Right cardiac atrium (tissue), 5 donors: ENCODE measurements at regions not wholly inside any gene's neighbourhood (a gene's known extent, or its start where the extent isn't known, plus 50 kb on each side); places are given as distances from the start of the nearest gene placed in this dataset.
A peak's percentile ranks its signal among the peaks of the same experiment; 100 is the strongest.

Experiments
- ATAC-seq, 2 donors: fragments of 200-7000 bp; cut with Tn5 transposase; one replicate each; pipeline versions ENCODE4 v1.8.0 to v1.9.1; 2020; ENCODE audit warnings: moderate library complexity in 2 of 2, mild to moderate bottlenecking in 1 of 2
- DNase-seq, 3 donors: peaks; one replicate each; pipeline ENCODE4 v3.0.0-alpha.2; 2020
- H3K27ac ChIP-seq: one replicate; pipeline ENCODE4 v1.5.1; 2013; ENCODE audit warnings: mild to moderate bottlenecking, low read length, control low read depth, moderate library complexity
- H3K27me3 ChIP-seq: one replicate; pipeline ENCODE4 v1.6.1; 2013; ENCODE audit not compliant: control insufficient read depth, insufficient read depth
- H3K4me1 ChIP-seq: one replicate; pipeline ENCODE4 v1.6.1; 2013; ENCODE audit warnings: low read length; ENCODE audit not compliant: control insufficient read depth, insufficient read depth
- H3K4me3 ChIP-seq: one replicate; pipeline ENCODE4 v1.5.1; 2013; ENCODE audit warnings: low read length, control low read depth
- H3K9me3 ChIP-seq: one replicate; pipeline ENCODE4 v1.6.1; 2013; ENCODE audit warnings: low read length; ENCODE audit not compliant: control insufficient read depth
- WGBS: extraction: QIAGEN DNeasy Blood & Tissue Kit; methylation state at CpG from one replicate; pipeline ENCODE4 v1.1.7; 2013; 5-methylcytosine and 5-hydroxymethylcytosine counted together
- intact Hi-C, 4 donors: fragments of 100-400 bp; cut with DNase I; formaldehyde crosslinking; loops; one replicate each; pipeline versions ENCODE4 v1.11.0 to v1.14.0; 2022 to 2023
- donor health status: healthy with polysubstance abuse.
- donor health status: DM: no; HTN: yes; CAD: no.
- donor health status: DM: no; HTN: no; CAD: no.
- donor health status: DM: no; HTN: yes; CAD: no; lungs with severe emphysema.
- donor health status: DM: yes; HTN: yes; CAD: no.

GRCh38 chr3:72087420-72087819 lies 302.5 kb upstream of the PROK2 start:
- intact Hi-C loops: no loop called here
- Histone ChIP-seq H3K27ac (no peak overlapping the region), H3K4me1 (no peaks in the 10 kb centered on the region), H3K9me3 (no peaks in the 10 kb centered on the region), H3K4me3 (no peak overlapping the region), H3K27me3 (no peaks in the 10 kb centered on the region)
- DNase-seq (no peak), ATAC-seq (no peak)
- 94% methylated on average over 10 of the region's 10 CpGs for WGBS

- Histone ChIP-seq H3K4me3 (no peak overlapping the region), H3K4me1 (no peaks in the 10 kb centered on the region), H3K27me3 (no peaks in the 10 kb centered on the region), H3K9me3 (no peaks in the 10 kb centered on the region), H3K27ac (no peak overlapping the region)
- ATAC-seq: peak in 1 of 2 donors; percentile 29
- DNase-seq: peak in 1 of 3 donors; percentile 67
- 73% methylated on average over 11 of the region's 11 CpGs for WGBS
- intact Hi-C loops: no loop called here
Observed at GRCh38 chr3:72086743-72087087, 301.8 kb upstream of the PROK2 start.

- H3K9me3 ChIP-seq: no peaks in the 10 kb centered on the region
- DNase-seq: no peak
- H3K27me3 ChIP-seq: no peaks in the 10 kb centered on the region
- intact Hi-C loops: no loop called here
- 58% methylated on average over 5 of the region's 5 CpGs for WGBS
- H3K27ac ChIP-seq: no peak overlapping the region
- peak; percentile 56 to 75 for ATAC-seq
- no peaks in the 10 kb centered on the region for H3K4me1 ChIP-seq
- H3K4me3 ChIP-seq: no peak overlapping the region
Observed at GRCh38 chr3:72086042-72086742, 301.2 kb upstream of the PROK2 start.

DNA sequence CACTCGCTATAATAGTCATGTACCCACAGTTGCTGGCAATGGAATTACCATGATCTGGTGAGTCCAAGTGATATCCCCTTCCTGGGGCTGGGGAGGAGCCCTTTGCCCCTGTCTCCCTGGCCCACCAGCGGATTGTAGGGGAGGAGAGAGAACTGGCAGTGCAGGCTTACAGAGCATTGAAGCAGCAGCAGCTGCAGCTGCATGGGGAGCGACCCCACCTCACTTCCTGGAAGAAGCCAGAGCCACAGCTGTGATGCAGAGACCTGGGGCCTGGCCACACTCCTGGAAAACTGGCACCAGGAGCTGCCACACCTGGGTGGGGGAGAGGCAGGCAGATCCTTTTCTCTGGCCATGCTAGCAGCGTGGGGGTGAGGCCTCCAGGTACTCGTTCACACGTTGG lies 300.1 kb upstream of the PROK2 start:
- ATAC-seq (no peak), DNase-seq (no peak)
- H3K4me1 ChIP-seq: no peaks in the 10 kb centered on the region
- H3K4me3 ChIP-seq: no peak overlapping the region
- H3K27me3 ChIP-seq: no peaks in the 10 kb centered on the region
- H3K9me3 ChIP-seq: no peaks in the 10 kb centered on the region
- no peak overlapping the region for H3K27ac ChIP-seq
- intact Hi-C loops: no loop called here
- WGBS: 95% methylated on average over 6 of the region's 6 CpGs

- H3K4me3 ChIP-seq: no peak overlapping the region
- intact Hi-C loops: no loop called here
- ATAC-seq (no peak), DNase-seq (no peak)
- H3K4me1 ChIP-seq: no peaks in the 10 kb centered on the region
- H3K9me3 ChIP-seq: no peaks in the 10 kb centered on the region
- WGBS: 66% methylated on average over 10 of the region's 10 CpGs
- H3K27me3 ChIP-seq: no peaks in the 10 kb centered on the region
- H3K27ac ChIP-seq: no peak overlapping the region
Observed at GRCh38 chr3:72082776-72083462, 298.0 kb upstream of the PROK2 start.

DNA sequence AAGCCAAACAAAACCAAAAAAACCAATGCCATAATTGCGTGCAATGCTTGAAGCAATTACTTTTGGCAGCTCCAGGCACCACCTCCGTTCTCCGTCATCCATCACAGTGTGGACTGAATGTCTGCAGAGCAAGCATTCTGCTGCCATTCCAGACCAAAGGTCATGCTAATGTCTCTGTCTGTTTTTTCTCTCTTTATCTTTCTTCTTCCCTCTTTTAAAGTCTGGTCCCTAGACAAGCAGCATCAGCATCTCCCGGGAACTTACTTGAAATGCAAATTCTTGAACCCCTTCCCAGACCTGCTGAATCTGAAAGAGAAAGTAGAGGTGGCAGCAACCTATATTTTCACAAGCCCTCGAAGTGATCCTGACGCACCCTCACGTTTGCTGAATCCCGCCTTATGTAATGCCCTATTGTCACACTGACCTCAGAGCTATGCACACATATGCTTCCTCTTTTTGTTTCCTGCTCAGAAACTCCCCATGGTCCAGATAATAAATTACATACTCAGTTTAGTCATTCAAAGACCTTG lies 297.3 kb upstream of the PROK2 start:
- Histone ChIP-seq H3K27ac (no peak overlapping the region), H3K4me3 (no peak overlapping the region), H3K9me3 (no peaks in the 10 kb centered on the region), H3K27me3 (no peaks in the 10 kb centered on the region), H3K4me1 (no peaks in the 10 kb centered on the region)
- ATAC-seq (peak; percentile 56 to 64), DNase-seq (no peak)
- intact Hi-C loops: no loop called here
- WGBS: 42% methylated on average over 8 of the region's 8 CpGs

DNA sequence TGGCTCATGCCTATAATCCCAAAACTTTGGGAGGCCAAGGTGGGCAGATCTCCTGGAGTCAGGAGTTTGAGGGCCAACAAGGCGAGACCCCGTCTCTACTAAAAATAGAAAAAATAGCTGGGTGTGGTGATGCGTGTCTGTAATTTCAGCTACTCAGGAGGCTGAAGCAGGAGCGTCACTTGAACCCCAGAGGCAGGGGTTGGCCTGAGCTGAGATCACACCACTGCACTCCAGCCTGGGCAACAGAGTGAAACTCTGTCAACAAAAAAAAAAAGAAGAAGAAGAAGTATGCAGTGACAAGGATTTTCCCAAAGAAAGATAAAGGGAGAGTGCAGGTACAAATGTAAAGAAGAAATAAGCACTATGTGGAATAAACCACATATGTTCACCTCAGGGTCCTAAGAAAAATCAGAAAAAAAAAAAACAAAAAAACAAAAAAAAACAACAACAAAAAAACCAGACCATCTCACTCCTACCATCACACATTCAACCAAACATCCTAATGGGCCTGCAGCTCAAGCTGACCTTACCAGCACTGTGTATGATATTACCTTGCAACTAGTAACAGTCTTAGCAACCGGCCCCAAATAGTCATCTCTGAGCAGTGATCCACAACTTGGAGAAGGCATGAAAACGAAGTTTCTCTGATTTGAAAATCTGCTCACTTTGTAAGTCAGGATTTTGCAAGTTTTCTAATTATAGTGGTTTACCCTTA lies 296.7 kb upstream of the PROK2 start:
- DNase-seq: no peak
- no peak overlapping the region for H3K27ac ChIP-seq
- H3K4me3 ChIP-seq: no peak overlapping the region
- no peak for ATAC-seq
- H3K27me3 ChIP-seq: no peaks in the 10 kb centered on the region
- H3K9me3 ChIP-seq: no peaks in the 10 kb centered on the region
- 90% methylated on average over 6 of the region's 6 CpGs for WGBS
- intact Hi-C loops: no loop called here
- no peaks in the 10 kb centered on the region for H3K4me1 ChIP-seq

DNA sequence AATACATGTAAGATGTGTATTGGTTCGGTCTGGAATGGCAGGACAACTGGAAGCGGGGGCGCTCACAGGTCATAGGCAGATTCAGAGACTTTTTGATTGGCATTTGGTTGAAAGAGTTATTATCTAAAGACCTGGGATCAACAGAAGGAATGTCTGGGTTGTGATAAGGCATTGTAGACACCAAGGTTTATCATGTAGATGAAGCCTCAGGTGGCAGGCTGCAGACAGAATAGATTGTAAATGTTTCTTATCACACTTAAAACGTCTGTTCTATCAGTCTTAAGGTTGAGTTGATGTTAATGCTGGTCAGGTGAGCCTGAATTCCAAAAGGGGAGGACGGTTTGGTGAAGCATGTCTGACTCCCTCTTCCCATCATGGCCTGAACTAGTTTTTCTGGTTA lies 295.9 kb upstream of the PROK2 start:
- WGBS: 95% methylated on average over 5 of the region's 5 CpGs
- Histone ChIP-seq H3K27me3 (no peaks in the 10 kb centered on the region), H3K4me3 (no peak overlapping the region), H3K9me3 (no peaks in the 10 kb centered on the region), H3K4me1 (no peaks in the 10 kb centered on the region), H3K27ac (no peak overlapping the region)
- intact Hi-C loops: no loop called here
- no peak for ATAC-seq
- DNase-seq: no peak

DNA sequence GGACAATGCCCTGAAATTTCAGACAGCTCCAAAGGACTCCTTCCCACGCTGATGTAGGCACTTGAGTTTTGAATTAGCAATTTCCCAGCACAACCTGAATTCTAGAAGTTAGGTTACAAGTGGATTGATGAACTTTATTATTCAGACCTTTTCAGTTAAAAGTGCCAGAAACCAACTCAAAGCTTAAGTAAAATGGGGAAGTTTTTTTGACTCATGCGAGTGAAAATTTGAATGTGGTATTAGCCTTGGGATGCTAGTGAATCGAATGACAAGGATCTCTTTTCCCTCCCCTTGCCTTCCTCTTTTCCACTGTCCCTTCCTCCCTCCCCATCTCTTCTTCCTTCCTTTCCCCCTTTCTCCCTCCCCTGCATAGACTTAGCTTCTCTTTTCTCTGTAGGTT lies 295.1 kb upstream of the PROK2 start:
- H3K27ac ChIP-seq: no peak overlapping the region
- intact Hi-C loops: no loop called here
- H3K9me3 ChIP-seq: no peaks in the 10 kb centered on the region
- no peaks in the 10 kb centered on the region for H3K27me3 ChIP-seq
- ATAC-seq (no peak), DNase-seq (no peak)
- H3K4me3 ChIP-seq: no peak overlapping the region
- 89% methylated on average over 3 of the region's 3 CpGs for WGBS
- H3K4me1 ChIP-seq: no peaks in the 10 kb centered on the region

- Histone ChIP-seq H3K4me3 (no peak overlapping the region), H3K4me1 (no peaks in the 10 kb centered on the region), H3K27ac (no peak overlapping the region), H3K27me3 (no peaks in the 10 kb centered on the region), H3K9me3 (no peaks in the 10 kb centered on the region)
- WGBS: 90% methylated on average over 2 of the region's 2 CpGs
- intact Hi-C loops: no loop called here
- ATAC-seq (no peak), DNase-seq (no peak)
Observed at GRCh38 chr3:72079369-72079872, 294.5 kb upstream of the PROK2 start.
